ENCODE measurements at regions not wholly inside any gene's neighbourhood (a gene's known extent, or its start where the extent isn't known, plus 50 kb on each side); places are given as distances from the start of the nearest gene placed in this dataset.

DNA sequence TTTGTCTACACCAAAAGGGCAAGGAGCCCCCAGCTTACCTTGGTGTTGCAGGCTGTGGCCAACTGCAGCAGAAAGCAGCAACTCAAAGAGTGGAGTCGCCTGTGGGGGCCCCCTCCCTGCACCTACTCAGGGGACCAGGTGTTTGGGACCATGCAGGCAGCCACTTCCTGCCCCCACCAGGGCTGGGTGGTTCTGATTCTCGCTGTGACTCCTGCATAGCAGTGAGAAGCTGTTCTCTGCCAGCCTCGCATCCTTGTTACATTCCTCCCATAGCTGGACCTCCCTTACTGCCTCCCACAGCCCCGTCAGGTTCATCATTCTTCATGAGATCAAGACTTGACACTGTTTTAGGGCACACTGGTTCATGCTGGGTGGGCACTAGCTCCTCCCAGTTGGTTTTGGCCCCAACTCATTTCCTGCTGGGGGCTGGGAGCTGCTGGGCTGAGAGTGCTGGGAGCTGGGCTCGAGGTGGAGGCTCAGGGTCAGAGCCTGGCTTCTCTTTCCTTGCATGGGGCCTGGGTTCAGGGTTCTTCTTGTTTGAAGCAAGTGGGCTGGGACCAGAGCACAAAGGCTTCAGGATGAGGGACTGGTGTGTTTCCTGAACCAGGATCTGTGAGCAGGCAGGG lies 146.9 kb upstream of the C1orf174 start:
- Histone ChIP-seq H4K8ac (ENCODE audit: low read depth in 2 of 2, low read length in 2 of 2) (no peak overlapping the region), H3K36me3 (ENCODE audit: control insufficient read depth, insufficient read depth, low read length) (no peaks in the 10 kb centered on the region), H2BK5ac (ENCODE audit: low read depth, low read length, poor library complexity, severe bottlenecking) (no peak overlapping the region), H2AK5ac (ENCODE audit: low read depth, low read length) (no peak overlapping the region), H3K14ac (replicated peaks; ENCODE audit: low read depth, low read length) (no peak overlapping the region), H2AFZ (replicated peaks; ENCODE audit: low read length, poor library complexity) (no peak overlapping the region), H3K56ac (ENCODE audit: extremely low read depth, insufficient read depth, low read length) (no peak overlapping the region), H2BK120ac (ENCODE audit: low read depth, low read length) (no peak overlapping the region), H3K9ac (ENCODE audit: low read depth, low read length) (no peak overlapping the region), H3K27me3 (ENCODE audit: control insufficient read depth, insufficient read depth, low read length) (no peaks in the 10 kb centered on the region), H4K5ac (ENCODE audit: low read depth, low read length) (no peak overlapping the region), H2BK20ac (ENCODE audit: low read depth, low read length) (no peak overlapping the region), H3K23ac (ENCODE audit: low read depth, low read length) (no peak overlapping the region), H3K9me1 (ENCODE audit: insufficient read depth, low read length) (no peaks in the 10 kb centered on the region), H3K4ac (ENCODE audit: low read depth, low read length) (no peak overlapping the region), H3K27ac (ENCODE audit: insufficient read depth, low read length) (no peak overlapping the region), H3K9me3 (ENCODE audit: control insufficient read depth, insufficient read depth, low read length) (peaks cover 24% of the 10 kb centered on the region; the same call in 1 of the 2 replicates), H3K4me3 (ENCODE audit: insufficient read depth, low read depth, low read length) (no peak overlapping the region), H2BK15ac (ENCODE audit: low read depth, low read length) (no peak overlapping the region), H3K18ac (ENCODE audit: low read depth, low read length) (no peak overlapping the region), H3K79me1 (ENCODE audit: low read depth in 1 of 2, low read length in 2 of 2) (no peaks in the 10 kb centered on the region), H4K20me1 (ENCODE audit: insufficient read depth, low read length) (no peaks in the 10 kb centered on the region), H2AK9ac (replicated peaks; ENCODE audit: low read depth, low read length, poor library complexity) (no peak overlapping the region), H3K4me1 (ENCODE audit: control insufficient read depth, insufficient read depth, low read length) (no peaks in the 10 kb centered on the region), H4K91ac (ENCODE audit: insufficient read depth, low read depth, low read length) (no peak overlapping the region), H3K4me2 (ENCODE audit: low read depth, low read length) (no peak overlapping the region)
- DNase-seq, result no peak
- CTCF ChIA-PET, result no interaction called here
- dilution Hi-C loops (cut with HindIII; ENCODE audit: low sequenced_read_pairs, unreplicated experiment) (no loop called here), intact Hi-C loops (cut with micrococcal nuclease) (no loop called here), in situ Hi-C loops (cut with MboI; ENCODE audit: low sequenced_read_pairs) (no loop called here)
- no peak for ATAC-seq (ENCODE audit: low read depth)
- no TSS peak for BruUV-seq (replicated peaks)
- 20% methylated on average over 1 of the region's 5 CpGs; no CpG with 5 or more reads in 1 of the 2 experiments for whole genome bisulfite sequencing, 2 experiments (ENCODE audit: extremely low coverage in 2 of 2, insufficient read length in 1 of 2)
- TF ChIP-seq RCOR1 (IDR thresholded peaks at IDR 0.05; ENCODE audit: insufficient replicate concordance, low read length), result no peak
- POLR2A ChIA-PET (ENCODE audit: unreplicated experiment), result no interaction called here
